K562 (cell line): ENCODE measurements at regions not wholly inside any gene's neighbourhood (a gene's known extent, or its start where the extent isn't known, plus 50 kb on each side); places are given as distances from the start of the nearest gene placed in this dataset.
"Not testable (repeated sequence)": the region's sequence is repeated elsewhere in the genome, so short reads cannot be mapped to it uniquely, and the experiment has no call there.

Experiments used
- ATAC-seq: fragments of 200-7000 bp; cut with Tn5 transposase; 3 replicates; pipeline ENCODE4 v1.9.1; 2020; ENCODE audit warnings: moderate library complexity
- BruUV-seq: library from RNA; stranded (reverse); fragments of 400-500 nt; replicated peaks from 2 replicates; lab custom pipeline; 2021; lab: Mats Ljungman, UMichigan
- CTCF ChIA-PET: fragments of 300-600 bp; formaldehyde crosslinking; extraction: SDS; loops from one replicate; lab custom pipeline; 2021; ENCODE audit warnings: low intra/inter-chr PET ratio; lab: Yijun Ruan, JAX
- POLR2A ChIA-PET: fragments of 300-600, 350-650 bp; sonication (Branson Sonifier 250); formaldehyde crosslinking; extraction: SDS; loops from one replicate; lab custom pipeline; 2021; ENCODE audit warnings: antibody characterized with exemption, inconsistent platforms; lab: Yijun Ruan, JAX
- DNase-seq, 4 experiments: peaks; one replicate each; pipeline versions ENCODE4 v3.0.0 to v3.0.0-alpha.2; 2011 to 2018; ENCODE audit warnings: low spot score in 3 of 4, mixed read lengths in 3 of 4; ENCODE audit errors: extremely low read depth in 1 of 4
- FAIRE-seq: peaks from 2 replicates; lab custom pipeline; 2011; peaks lifted over from hg19 to GRCh38; lab: Jason Lieb, UNC
- H2AFZ ChIP-seq: 2 replicates; pipeline ENCODE4 v1.6.0; 2011; ENCODE audit warnings: low read depth, low read length, control low read depth, inconsistent platforms
- H3K27ac ChIP-seq: fragments of 200-600 bp; 3 replicates; pipeline ENCODE4 v1.8.0; 2011; ENCODE audit warnings: low read depth, mild to moderate bottlenecking, control low read depth, inconsistent platforms, low read length, moderate library complexity, mixed read lengths; ENCODE audit errors: extremely low read depth
- H3K27me3 ChIP-seq, 2 experiments: fragments of 300-600 bp in 1 of 2; 2 replicates in 1 of 2; 3 replicates in 1 of 2; pipeline versions ENCODE4 v1.6.0 to v1.8.0; 2011; ENCODE audit warnings: inconsistent platforms in 2 of 2, low read length in 2 of 2, mild to moderate bottlenecking in 1 of 2, mixed read lengths in 1 of 2, moderate library complexity in 1 of 2; ENCODE audit not compliant: control insufficient read depth in 2 of 2, insufficient read depth in 2 of 2
- H3K36me3 ChIP-seq: fragments of 300-600 bp; 3 replicates; pipeline ENCODE4 v1.8.0; 2011; ENCODE audit warnings: mild to moderate bottlenecking, low read length, inconsistent platforms; ENCODE audit not compliant: control insufficient read depth, insufficient read depth
- H3K4me1 ChIP-seq, 2 experiments: fragments of 200-600 bp in 1 of 2; replicated peaks in 1 of 2; 2 replicates in 1 of 2; 3 replicates in 1 of 2; pipeline versions ENCODE4 v1.5.1 to v1.8.0; 2011; ENCODE audit warnings: inconsistent platforms in 2 of 2, low read length in 2 of 2, mild to moderate bottlenecking in 1 of 2, mixed read lengths in 1 of 2, moderate library complexity in 1 of 2; ENCODE audit not compliant: control insufficient read depth in 2 of 2, insufficient read depth in 2 of 2
- H3K4me2 ChIP-seq: 2 replicates; pipeline ENCODE4 v1.6.1; 2011; ENCODE audit warnings: low read length, control low read depth, inconsistent platforms, mixed read lengths; ENCODE audit not compliant: insufficient read depth
- H3K4me3 ChIP-seq: fragments of 200-600 bp; sonication (generic), shearing (Covaris generic); 2 replicates; pipeline ENCODE4 v1.5.1; 2016; ENCODE audit warnings: control low read depth, inconsistent platforms
- H3K79me2 ChIP-seq: fragments of 200-600 bp; 3 replicates; pipeline ENCODE4 v1.8.0; 2011; ENCODE audit warnings: low read length, inconsistent platforms; ENCODE audit not compliant: control insufficient read depth, insufficient read depth
- H3K9ac ChIP-seq, 2 experiments: 2 replicates each; pipeline versions ENCODE4 v1.6.0 to v1.6.1; 2011; ENCODE audit warnings: low read depth in 2 of 2, low read length in 2 of 2, control low read depth in 1 of 2, inconsistent platforms in 1 of 2, mild to moderate bottlenecking in 1 of 2, mixed read lengths in 1 of 2; ENCODE audit not compliant: insufficient read depth in 1 of 2
- H3K9me1 ChIP-seq: one replicate; pipeline ENCODE4 v1.6.0; 2011; ENCODE audit warnings: inconsistent platforms, mild to moderate bottlenecking, low read length, moderate library complexity; ENCODE audit not compliant: control insufficient read depth, insufficient read depth
- H3K9me3 ChIP-seq: replicated peaks from 2 replicates; pipeline ENCODE4 v1.5.1; 2011; ENCODE audit warnings: low read depth, low read length, inconsistent platforms; ENCODE audit not compliant: control insufficient read depth, insufficient read depth
- H4K20me1 ChIP-seq: replicated peaks from 2 replicates; pipeline ENCODE4 v1.6.1; 2011; ENCODE audit warnings: low read length, inconsistent platforms, mixed read lengths; ENCODE audit not compliant: control insufficient read depth, insufficient read depth
- ASH1L ChIP-seq: fragments of 450-650 bp; IDR thresholded peaks from 2 replicates; pipeline ENCODE4 v1.6.1; 2018; ENCODE audit warnings: borderline replicate concordance, mild to moderate bottlenecking, low read depth; ENCODE audit not compliant: partially characterized antibody
- BRD4 ChIP-seq: fragments of 200-600 bp; sonication (generic); IDR thresholded peaks from 2 replicates; pipeline ENCODE4 v1.6.1; 2017; ENCODE audit warnings: inconsistent platforms
- C11orf30 ChIP-seq: fragments of 450-650 bp; IDR thresholded peaks from 2 replicates; pipeline ENCODE4 v1.6.1; 2016; ENCODE audit warnings: low read depth, mild to moderate bottlenecking
- GTF2A2 ChIP-seq: IDR thresholded peaks from 2 replicates; pipeline ENCODE4 v1.6.1; 2016; ENCODE audit warnings: mild to moderate bottlenecking, missing genetic modification characterization, missing compliant biosample characterization
- MAFG ChIP-seq: fragments of 450-650 bp; conservative IDR thresholded peaks from 2 replicates; pipeline ENCODE4 v1.6.1; 2016; ENCODE audit warnings: missing genetic modification characterization, missing compliant biosample characterization
- NFYB ChIP-seq: IDR thresholded peaks from 2 replicates; pipeline ENCODE4 v1.6.1; 2011; ENCODE audit warnings: mild to moderate bottlenecking, moderate library complexity; ENCODE audit not compliant: insufficient read length; ENCODE audit errors: extremely low read depth
- SRF ChIP-seq, 2 experiments: fragments of 250-450, 450-650 bp in 1 of 2; sonication (Bioruptor Pico) in 1 of 2; sonication (generic) in 1 of 2; formaldehyde crosslinking; IDR thresholded peaks; 2 replicates each; pipeline versions ENCODE4 v1.5.0 to v1.5.1; 2020 to 2022; ENCODE audit warnings: mild to moderate bottlenecking in 1 of 2, missing genetic modification reagents in 1 of 2
- XRCC4 ChIP-seq: IDR thresholded peaks from one replicate; pipeline ENCODE4 v1.6.1; 2011; ENCODE audit not compliant: insufficient read depth, insufficient read length; ENCODE audit errors: extremely low read depth
- ZNF316 ChIP-seq: fragments of 450-650 bp; IDR thresholded peaks from 2 replicates; pipeline ENCODE4 v1.6.1; 2016
- WGBS: fragments of 100-300 bp; shearing (Covaris generic); methylation state at CpG from one replicate; pipeline ENCODE4 v1.1.6; 2016; ENCODE audit warnings: low coverage, mixed read lengths; ENCODE audit not compliant: insufficient coverage; ENCODE audit errors: missing lambda C conversion rate; 5-methylcytosine and 5-hydroxymethylcytosine counted together
- in situ Hi-C: fragments of 300-500 bp; cut with MboI; formaldehyde crosslinking; loops from 4 replicates; pipeline ENCODE4 v1.15.0; 2018; ENCODE audit warnings: inconsistent platforms, mixed read lengths
- intact Hi-C: fragments of 100-400 bp; cut with micrococcal nuclease; formaldehyde crosslinking; loops from 2 replicates; pipeline ENCODE4 v1.14.2; 2022

- Histone ChIP-seq H3K4me1 (no peaks in the 10 kb centered on the region), H3K79me2 (no peaks in the 10 kb centered on the region), H3K4me2 (no peak overlapping the region), H3K9me3 (no peaks in the 10 kb centered on the region), H3K9ac (no peak overlapping the region), H3K27ac (no peak overlapping the region), H3K27me3 (peaks cover 2 to 4% of the 10 kb centered on the region in 2 experiments; a peak in 2 of 5 replicates), H3K36me3 (no peaks in the 10 kb centered on the region), H4K20me1 (no peaks in the 10 kb centered on the region), H2AFZ (no peak overlapping the region), H3K9me1 (no peaks in the 10 kb centered on the region), H3K4me3 (no peak overlapping the region)
- ChIA-PET POLR2A (interaction anchor here (1.0 to 1.2 kb wide), 2 partner anchors 10 to 11 kb away, joined by 3 read pairs; no protein-coding TSS in a partner anchor), CTCF (no interaction called here)
- in situ Hi-C loops: no loop called here
- ATAC-seq (no peak), DNase-seq (no peak), FAIRE-seq (no peak)
- WGBS: 3% methylated on average over 5 of the region's 5 CpGs
- intact Hi-C loops: no loop called here
- BruUV-seq: no TSS peak
- TF ChIP-seq BRD4 (no peak), GTF2A2 (tag) (no peak), XRCC4 (no peak)
Measured at GRCh38 chr7:25698451-25699113, 453.4 kb upstream of the NFE2L3 start.

GRCh38 chr7:25700141-25700540 is 451.9 kb upstream of the NFE2L3 start:
- H3K4me1 ChIP-seq, ATAC-seq, H3K27me3 ChIP-seq, H3K27ac ChIP-seq, BruUV-seq, H3K4me2 ChIP-seq, H3K79me2 ChIP-seq, intact Hi-C loops, H3K9me1 ChIP-seq, H3K4me3 ChIP-seq, H3K9me3 ChIP-seq, H3K9ac ChIP-seq, H4K20me1 ChIP-seq, in situ Hi-C loops, FAIRE-seq, H3K36me3 ChIP-seq, CTCF ChIA-PET, DNase-seq, H2AFZ ChIP-seq: not testable (repeated sequence)
- TF ChIP-seq ZNF316: peak; percentile 78
- peak in 1 of 2 experiments; percentile 50; a peak in 1 of 4 replicates for TF ChIP-seq SRF (CRISPR knock-in tag; IDR thresholded peaks at IDR 0.05)
- TF ChIP-seq MAFG: peak; percentile 38; the same call in 1 of the 2 replicates
- peak; percentile 42 for TF ChIP-seq ASH1L
- TF ChIP-seq C11orf30: peak; percentile 47; the same call in 1 of the 2 replicates
- peak; percentile 73 for TF ChIP-seq NFYB
- POLR2A ChIA-PET: interaction anchor here (0.7 to 1.1 kb wide), 2 partner anchors 8 to 679 kb away, joined by 3 to 4 read pairs; no protein-coding TSS in a partner anchor
- 6% methylated on average over 7 of the region's 7 CpGs for WGBS
